ENCODE measurements at regions not wholly inside any gene's neighbourhood (a gene's known extent, or its start where the extent isn't known, plus 50 kb on each side); places are given as distances from the start of the nearest gene placed in this dataset.

- no peak for DNase-seq
Observed at GRCh38 chr4:65973186-65973585, 302.9 kb upstream of the EPHA5 start.

DNA sequence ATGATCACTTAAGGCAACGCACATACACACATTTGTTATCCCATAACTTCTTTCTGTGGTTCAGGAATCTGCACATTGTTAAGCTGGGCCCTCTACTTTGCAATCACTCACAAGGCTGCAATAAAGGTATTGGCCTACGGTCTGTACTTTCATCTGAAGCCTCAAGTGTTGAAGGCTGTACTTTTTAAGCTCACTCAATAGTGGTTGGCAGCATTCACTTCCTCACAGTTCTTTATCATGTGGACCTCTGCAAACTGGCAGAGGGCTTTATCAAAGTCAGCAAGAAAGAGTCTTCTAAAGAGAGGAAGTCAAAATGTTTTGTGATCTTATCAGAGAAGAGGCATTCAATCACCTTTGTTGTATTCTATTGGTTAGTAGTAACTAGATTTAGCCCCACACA, 301.4 kb upstream of the EPHA5 start:
- no peak for DNase-seq

DNA sequence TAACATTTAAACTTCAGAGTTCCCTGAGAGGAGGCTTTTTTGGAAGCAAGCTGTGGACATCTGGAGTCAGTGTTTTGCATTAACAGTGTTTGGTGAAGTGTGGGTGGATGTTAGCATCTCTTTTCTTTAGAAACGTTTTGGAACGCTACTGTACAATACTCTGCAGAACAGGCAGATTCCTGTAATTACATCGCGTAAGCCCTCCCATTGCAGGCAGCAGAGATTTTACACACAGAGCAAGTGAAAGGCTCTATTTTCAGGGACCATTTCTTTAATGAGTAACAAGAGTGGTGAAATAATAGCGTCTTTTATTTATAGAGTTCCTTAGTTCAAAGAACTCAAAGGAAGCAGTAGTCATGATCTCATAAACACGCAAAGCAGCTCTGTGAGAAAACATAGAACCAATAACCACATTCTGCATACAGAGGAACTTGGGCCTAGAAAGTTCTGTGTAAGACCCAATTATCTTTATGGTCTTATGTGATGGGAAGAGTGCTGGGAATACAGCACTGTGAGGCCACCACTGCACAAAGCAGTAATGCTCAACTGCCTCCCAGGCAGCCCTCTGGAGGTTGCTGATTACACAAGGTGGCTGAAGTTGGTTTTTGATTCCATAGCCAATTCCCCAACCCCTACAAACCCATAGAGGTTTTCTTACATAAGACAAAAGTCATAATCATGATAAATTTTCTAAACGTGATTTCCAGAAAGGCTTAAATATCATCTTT, 298.7 kb upstream of the EPHA5 start:
- DNase-seq: no peak

- DNase-seq: no peak
Observed at GRCh38 chr4:65960751-65961150, 290.5 kb upstream of the EPHA5 start.

- no peak for DNase-seq
Observed at GRCh38 chr4:65954416-65954815, 284.1 kb upstream of the EPHA5 start.

DNA sequence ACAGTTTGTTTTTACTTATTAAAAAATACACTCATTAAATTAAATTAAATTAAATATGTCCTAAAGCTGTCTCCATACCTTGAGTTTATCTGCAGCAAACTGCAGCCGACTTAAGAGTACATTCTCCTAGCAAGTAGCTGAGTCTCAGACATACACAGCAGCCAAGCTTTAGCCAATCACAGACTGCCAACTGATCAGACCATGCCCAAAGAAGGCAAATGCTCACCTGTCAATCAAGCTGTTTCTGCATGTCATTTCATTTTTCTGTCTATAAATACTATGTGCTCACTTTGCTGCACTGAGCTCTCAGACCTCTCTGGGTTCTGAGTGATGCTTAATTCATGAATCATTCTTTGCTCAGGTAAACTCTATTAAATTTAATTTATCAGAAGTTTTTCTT, 280.9 kb upstream of the EPHA5 start:
- no peak for DNase-seq

GRCh38 chr4:65943076-65943475, 272.8 kb upstream of the EPHA5 start:
- DNase-seq: no peak

DNA sequence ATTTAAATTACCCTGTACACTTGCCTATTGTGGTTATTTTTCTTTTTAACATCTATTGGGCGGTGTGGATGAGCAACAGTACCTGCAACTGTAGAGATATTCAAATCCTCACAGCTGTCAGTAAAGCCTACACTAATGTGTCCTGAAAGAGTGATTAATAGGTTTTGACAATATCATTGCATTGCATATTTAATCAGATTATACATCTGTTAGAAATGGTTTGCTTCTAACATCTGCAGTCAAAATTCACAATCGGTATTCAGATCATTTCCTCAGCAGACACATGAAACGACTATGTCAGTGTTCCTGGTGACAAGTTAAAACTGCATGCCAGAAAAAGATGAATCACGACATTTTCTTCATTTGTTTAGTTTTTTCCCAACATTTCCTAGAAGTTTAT, 254.6 kb upstream of the EPHA5 start:
- no peak for DNase-seq

DNA sequence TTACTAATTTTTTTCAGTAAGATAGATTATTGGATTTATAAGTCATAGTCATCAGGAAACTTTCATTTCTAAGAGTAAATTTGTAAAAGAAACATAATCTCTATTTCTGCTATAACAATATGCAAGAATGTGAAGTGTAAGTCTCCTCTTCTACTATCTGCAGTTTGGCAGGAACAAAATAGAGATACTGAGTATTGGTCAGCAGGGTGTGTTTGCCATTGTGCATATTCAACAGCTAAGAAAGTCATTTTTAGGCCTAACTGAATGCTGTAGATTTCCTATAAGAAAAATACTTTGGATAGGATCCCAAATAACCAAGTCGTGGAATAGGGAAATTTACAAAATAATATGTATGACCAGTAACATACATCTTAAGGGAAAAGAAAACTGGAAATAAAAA, 253.3 kb upstream of the EPHA5 start:
- DNase-seq: no peak

DNA sequence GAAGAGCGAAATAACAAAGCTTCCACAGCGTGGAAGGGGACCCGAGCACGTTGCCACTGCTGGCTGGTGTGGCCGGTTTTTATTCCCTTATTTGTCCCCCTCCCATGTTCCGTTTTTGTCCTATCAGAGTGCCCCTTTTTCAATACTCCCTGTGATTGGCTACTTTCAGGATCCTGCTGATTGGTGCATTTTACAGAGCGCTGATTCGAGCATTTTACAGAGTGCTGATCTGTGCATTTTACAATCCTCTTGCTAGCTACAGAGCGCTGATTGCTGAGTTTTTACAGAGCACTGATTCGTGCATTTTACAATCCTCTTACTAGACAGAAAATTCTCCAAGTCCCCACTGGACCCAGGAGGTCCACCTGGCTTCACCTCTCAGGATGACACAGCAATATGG, 250.9 kb upstream of the EPHA5 start:
- DNase-seq: no peak

DNA sequence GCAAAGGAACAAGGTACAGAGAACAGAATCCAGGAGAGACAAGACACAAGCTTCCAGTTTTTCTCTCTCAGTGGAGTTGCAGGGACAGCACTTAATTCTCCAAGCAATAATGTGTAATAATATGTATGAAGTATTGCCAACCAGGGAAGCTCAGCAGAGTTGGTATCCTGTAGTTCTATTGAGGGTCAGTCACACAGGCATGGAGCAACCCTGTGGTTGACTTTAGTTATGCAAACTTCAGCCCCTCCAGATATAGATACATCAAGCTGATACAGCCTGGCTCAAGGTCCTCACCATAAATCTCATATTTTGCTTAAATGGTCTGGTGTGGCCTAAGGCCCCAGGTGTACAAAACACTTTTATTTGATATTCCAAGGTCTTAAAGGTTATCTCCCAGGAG, 248.6 kb upstream of the EPHA5 start:
- DNase-seq: no peak

DNA sequence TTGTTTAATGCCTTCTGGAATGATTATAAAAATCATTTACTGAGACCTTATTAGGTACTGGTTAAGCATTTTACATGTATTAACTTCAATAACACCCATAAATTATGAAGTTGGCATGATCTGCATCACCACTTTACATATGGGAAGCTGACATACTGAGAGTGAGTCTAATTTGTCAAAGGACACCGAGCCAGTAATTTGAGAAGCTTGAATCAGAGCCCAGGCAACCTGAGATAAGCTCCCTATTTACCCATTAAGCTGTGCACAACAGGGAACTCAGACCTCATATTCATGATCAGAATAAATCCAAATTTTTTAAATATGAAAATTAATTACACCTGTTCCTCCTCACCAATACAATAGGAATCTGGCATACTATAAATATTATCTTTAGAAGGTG, 247.9 kb upstream of the EPHA5 start:
- DNase-seq: no peak

DNA sequence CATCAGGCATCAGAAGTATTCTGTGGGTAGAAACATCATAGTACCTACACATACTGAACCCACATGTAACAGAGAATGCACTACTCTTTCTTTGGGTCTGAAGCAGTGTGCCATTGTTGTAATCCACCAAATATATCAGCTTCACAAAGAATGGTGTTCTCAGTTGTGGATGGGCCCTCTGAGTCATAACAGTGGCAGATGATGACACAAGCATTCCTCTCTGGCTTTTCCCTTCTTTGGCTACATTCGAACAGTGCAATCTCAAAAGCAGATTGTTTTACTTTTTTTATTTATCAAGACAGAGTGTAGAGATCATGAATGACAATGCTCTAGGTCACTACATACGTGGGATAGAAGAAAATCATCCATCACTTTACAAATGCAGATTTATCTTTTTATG, 247.2 kb upstream of the EPHA5 start:
- DNase-seq: no peak

DNA sequence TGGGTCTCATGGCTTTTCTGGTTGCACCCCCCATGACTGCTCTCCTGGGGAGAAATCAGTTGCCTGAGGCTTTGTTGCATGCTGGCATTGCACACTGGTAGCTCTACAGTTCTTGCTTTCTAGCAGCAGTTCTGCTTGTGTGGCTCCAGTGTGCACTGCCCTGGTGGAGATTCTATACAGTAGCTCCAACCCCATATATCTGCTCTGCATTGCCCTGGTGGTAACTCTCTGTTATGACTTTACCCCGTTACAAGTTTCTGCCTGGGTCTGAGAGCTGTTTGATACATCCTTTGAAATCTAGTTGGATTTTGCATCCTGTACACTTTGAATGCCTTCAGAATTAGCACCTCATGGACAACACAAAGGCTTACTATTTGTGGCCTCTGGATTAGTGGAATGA, 241.4 kb upstream of the EPHA5 start:
- no peak for DNase-seq

DNA sequence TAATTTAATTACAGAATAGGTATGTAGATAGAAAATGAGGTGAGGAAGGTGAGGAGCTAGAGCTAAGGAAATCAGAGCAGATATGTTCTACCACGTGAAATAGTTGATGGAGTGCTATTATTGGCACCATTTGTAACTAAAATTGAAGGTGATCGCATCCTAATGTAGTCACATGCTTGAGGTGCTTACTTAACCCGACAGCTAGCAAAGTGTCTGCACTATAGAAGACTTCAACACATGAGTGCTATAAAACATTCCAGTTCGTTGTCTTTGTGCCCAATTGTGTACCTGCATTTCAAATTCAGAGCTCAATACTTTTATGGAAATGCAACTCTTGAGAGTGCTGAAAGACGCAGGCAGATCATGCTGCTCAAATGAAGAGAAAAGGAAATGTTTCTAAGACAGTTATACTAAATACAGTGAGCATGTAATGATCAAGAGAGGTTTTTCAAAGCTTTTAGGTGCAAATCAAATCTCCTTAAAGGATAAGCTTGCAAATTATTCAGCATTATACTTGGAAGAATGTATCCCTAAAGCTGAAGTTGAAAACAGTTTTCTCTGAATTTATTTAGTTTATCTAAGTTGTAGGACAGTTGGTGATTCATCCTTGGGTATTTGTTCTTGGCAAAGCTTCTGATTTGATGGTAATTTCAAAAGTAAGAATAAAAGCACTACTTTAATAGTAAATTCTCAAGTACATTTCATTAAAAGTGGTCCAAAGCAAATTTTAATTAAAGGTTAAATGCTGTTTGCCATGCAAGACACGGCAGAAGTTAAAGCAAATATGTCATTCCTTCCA, 223.9 kb upstream of the EPHA5 start:
- no peak for DNase-seq

- no peak for DNase-seq
Observed at GRCh38 chr4:65893271-65893670, 223.0 kb upstream of the EPHA5 start.

- no peak for DNase-seq
Observed at GRCh38 chr4:65880594-65880993, 210.3 kb upstream of the EPHA5 start.

- DNase-seq: no peak
Observed at GRCh38 chr4:65868096-65868824, 198.0 kb upstream of the EPHA5 start.

DNA sequence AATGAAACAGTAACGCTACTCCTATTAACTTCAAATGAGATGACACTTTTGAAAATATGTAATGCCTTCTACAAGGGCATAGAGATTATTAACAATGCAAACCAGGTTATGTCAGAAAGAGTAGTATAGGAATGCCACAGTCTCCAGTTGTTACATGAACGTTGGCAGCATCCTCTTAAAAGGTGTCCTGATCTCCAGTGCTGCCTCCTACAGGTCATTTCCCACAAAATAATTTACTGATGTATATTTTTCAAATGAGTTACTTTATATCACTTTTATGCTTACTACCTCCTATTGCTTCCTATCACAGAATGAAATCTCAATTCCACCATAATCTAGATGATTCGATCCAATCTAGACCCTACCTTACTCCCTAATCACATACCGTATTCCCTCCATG, 195.2 kb upstream of the EPHA5 start:
- DNase-seq: no peak

DNA sequence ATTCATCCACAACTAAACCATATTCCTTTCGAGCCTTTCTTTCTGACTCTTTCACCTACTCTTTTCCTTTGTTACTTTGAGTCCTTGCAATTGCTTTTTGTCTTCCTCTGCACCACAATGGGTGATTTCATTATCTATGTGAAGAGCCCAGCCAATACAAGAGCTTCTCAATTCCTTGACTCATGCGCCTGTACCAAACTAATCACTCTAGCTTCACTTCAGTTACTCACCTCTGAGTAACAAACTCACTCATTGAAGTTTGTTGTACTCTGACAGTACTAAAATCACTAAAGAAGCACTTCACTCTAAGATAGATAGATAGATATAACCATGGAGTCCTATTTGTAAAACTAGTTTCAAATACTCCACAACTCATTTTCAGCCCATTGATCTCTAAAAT, 191.7 kb upstream of the EPHA5 start:
- no peak for DNase-seq

GRCh38 chr4:65845199-65845773, 175.0 kb upstream of the EPHA5 start:
- no peak for DNase-seq

GRCh38 chr4:65839164-65839931, 169.1 kb upstream of the EPHA5 start:
- no peak for DNase-seq

DNA sequence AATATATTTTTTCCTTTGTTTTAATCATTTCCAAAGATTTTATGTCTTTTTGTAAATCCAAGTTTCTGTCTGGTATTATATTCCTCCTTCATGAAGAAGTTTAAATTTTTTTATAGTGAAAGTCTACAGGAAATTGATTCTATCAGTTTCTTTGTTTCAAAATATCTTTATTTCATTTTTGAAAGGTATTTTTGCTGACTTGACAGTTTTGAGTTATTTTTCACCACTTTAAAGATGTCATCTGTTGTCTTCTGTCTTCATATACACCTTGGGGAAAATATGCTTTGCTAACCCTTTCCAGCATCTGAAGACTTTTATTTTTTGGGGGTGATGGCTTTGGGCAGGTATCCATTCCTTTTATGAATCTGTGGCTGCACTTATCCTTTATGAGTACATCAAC, 164.4 kb upstream of the EPHA5 start:
- DNase-seq: no peak
